ENCODE measurements at regions not wholly inside any gene's neighbourhood (a gene's known extent, or its start where the extent isn't known, plus 50 kb on each side); places are given as distances from the start of the nearest gene placed in this dataset.

DNA sequence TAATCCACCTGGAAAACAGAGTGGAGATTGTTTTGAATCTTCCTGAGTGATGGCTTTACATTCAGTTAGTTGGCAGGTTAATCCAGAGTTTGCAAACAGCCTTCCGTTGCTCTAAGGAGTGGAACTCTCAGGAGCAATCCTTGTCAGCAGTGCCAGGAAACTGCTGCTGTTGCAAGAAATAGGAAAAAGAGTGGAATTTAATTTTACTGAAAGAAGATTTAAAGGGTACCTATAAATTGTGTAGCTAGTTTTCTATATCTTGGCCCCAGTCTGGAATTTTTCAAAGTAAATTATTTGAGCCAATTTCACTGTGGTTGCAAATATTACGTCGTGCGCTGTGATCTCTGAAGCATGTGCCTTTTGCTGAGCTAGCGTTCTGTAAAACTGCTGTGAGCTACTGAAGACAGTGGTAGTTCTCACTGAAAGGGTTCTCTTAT lies 55.5 kb upstream of the SLC5A12 start:
- peak; percentile 34 for ATAC-seq
- intact Hi-C loops (cut with micrococcal nuclease): no loop called here
- DNase-seq: no peak

GRCh38 chr11:26778000-26778757 lies 56.3 kb upstream of the SLC5A12 start:
- intact Hi-C loops (cut with micrococcal nuclease): no loop called here
- ATAC-seq (no peak), DNase-seq (no peak)

DNA sequence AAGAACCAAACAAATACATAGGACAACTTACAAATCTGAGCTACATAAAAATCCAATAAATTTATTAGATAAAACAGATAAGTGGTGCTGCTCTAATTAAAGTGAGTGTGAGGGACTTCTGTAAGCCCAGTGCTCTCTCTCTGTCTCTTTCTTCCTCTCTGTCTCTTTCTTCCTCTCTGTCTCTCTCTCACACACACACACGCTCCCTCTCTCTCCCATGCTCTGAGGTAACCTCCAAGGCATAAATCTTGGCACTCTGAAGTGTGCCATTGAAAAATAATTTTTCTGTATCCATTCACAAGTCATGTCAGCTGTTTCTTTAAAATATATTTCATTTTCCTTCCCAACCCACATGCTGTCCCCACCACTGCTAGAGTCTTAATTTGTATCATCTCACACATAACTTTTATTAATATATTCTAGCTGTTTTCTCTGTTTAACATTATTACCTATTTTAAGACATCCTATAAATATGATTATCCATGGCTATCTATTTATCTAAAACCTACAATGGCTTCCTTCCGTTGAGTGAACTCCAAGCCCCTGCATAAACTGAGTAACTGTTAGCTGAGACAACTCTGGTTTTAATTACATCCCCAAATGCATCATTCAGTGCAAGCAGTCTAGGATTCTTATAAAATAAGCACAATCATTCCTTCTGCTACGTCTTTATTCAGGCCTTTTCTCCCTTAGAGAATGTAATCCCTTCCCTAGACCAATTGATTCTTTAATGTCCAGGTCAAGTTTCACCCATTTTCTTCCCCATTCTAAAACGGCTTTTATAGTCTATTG lies 57.4 kb upstream of the SLC5A12 start:
- DNase-seq (no peak), ATAC-seq (no peak)
- intact Hi-C loops (cut with micrococcal nuclease): no loop called here

- intact Hi-C loops (cut with micrococcal nuclease): no loop called here
- ATAC-seq (no peak), DNase-seq (no peak)
Observed at GRCh38 chr11:26780376-26781085, 58.7 kb upstream of the SLC5A12 start.

- intact Hi-C loops (cut with micrococcal nuclease): no loop called here
- no peak for ATAC-seq
Observed at GRCh38 chr11:26782220-26782965, 60.5 kb upstream of the SLC5A12 start.

DNA sequence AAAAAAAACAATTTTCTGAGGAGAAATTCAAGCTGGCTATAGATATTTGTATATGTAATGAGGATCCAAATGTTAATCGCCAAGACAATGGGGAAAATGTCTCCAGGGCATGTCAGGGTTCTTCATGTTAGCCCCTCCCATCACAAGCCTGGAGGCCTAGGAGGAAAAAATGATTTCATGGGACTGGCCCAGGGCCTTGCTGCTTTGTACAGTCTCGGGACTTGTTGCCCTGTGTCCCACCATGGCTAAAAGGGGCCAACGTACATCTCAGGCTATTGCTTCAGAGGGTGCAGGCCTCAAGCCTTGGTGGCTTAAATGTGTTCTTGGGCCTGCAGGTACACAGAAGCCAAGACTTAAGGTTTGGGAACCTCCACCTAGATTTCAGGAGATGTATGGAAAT lies 62.1 kb upstream of the SLC5A12 start:
- no peak for ATAC-seq

More at GRCh38 chr11:26782220-26782965, 60.5 kb upstream of the SLC5A12 start:
- no peak for DNase-seq

GRCh38 chr11:26790738-26791137 lies 68.9 kb upstream of the SLC5A12 start:
- DNase-seq (no peak), ATAC-seq (no peak)
- intact Hi-C loops (cut with micrococcal nuclease): no loop called here

More for the DNA sequence above, 62.1 kb upstream of the SLC5A12 start:
- DNase-seq: no peak
- intact Hi-C loops (cut with micrococcal nuclease): no loop called here

DNA sequence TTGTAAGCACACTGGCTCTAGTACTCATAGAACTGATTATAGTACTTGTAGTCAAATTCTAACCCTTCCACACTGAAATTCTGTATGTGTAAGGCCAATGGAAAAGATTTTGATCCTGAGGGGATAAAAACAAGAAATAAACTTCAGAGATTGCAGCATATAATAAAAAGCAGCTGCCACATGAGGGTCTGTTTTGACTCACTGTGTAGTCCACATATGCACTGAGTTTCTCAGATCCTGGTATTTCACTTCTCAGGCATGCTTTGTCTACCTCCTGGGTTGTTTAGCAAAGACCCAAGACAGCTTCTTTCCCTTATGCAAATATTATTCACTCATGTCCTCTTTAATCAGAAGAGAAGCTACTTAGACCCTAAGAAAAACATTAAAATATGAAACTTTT lies 71.1 kb upstream of the SLC5A12 start:
- intact Hi-C loops (cut with micrococcal nuclease): no loop called here
- no peak for DNase-seq
- no peak for ATAC-seq

DNA sequence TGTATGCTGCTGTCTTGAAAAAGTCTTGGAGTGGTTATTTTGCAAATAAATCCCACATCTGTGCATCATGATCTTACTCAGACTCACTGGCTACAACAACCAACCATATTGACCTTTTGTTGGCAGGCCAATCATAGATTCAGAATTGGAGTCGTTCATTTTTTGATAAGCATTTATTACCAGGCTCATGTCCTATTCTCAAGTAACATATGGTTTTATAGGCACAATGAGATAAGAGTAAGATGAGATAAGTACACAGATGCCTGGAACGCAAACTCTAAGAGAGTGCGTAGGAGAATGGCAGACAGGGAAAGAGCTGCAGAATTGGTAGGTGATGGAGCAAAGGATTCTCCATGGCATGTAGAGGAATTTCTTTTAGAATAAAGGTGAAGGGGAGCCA lies 71.6 kb upstream of the SLC5A12 start:
- intact Hi-C loops (cut with micrococcal nuclease): no loop called here
- no peak for ATAC-seq
- DNase-seq: no peak

DNA sequence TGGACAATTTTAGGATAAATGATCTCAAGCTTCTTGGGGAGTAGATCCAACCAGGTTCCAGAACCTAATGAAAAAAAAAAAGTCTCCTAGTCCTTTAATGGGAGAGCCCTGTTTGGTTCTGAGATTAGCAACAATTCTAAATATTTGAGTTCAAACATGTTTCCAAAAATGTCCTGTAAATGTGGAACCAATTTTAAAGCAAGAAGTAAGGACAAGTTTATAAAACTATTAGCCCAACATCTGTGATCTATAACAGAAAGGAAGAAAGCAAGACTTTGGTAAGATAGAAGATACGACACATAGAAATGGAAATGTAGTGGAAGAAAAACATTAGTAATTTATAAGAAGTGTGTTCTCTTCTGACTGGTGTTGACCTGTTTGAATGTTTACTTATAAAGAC lies 79.7 kb upstream of the SLC5A12 start:
- intact Hi-C loops (cut with micrococcal nuclease): no loop called here
- DNase-seq (no peak), ATAC-seq (no peak)

- intact Hi-C loops (cut with micrococcal nuclease): no loop called here
- DNase-seq (no peak), ATAC-seq (no peak)
Observed at GRCh38 chr11:26805001-26805400, 83.1 kb upstream of the SLC5A12 start.

DNA sequence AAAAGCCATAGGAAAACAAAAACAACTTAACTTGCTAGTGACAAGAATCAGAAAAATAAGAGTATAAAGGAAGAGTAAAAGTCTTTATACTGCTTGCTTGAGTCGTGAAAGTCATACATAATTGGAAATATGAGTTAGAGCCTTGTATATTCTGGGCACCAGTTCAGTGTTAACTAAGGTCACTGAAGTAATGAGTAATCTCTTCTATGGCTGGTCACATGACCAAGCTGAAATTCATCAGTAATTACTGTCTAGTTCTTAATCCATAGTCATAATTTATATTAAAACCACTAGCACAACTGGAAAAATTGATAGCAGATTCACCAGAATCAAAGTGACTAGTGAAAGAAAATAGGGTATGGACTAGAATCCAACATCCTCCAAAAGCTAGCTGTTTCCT lies 84.4 kb upstream of the SLC5A12 start:
- no peak for DNase-seq
- intact Hi-C loops (cut with micrococcal nuclease): no loop called here
- ATAC-seq: no peak

DNA sequence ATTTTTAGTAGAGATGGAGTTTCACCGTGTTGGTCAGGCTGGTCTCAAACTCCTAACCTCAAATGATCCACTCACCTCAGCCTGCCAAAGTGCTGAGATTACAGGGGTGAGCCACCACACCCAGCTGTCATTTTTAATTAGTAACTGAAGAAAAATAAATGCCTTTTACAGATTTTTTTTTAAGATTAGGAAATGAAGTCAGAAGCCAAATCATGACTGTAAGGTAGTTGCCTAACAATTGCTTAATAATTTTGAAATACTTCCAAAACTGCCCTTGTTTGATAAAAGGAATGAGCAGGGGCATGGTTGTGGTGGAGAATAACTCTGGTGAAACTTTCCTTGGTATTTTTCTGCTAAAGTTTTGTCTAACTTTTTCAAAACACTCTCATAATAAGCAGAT lies 98.9 kb upstream of the SLC5A12 start:
- intact Hi-C loops (cut with micrococcal nuclease): no loop called here
- ATAC-seq (peak; percentile 68), DNase-seq (no peak)

- DNase-seq: no peak
- intact Hi-C loops (cut with micrococcal nuclease): no loop called here
- no peak for ATAC-seq
Observed at GRCh38 chr11:26823963-26824362, 102.1 kb upstream of the SLC5A12 start.

DNA sequence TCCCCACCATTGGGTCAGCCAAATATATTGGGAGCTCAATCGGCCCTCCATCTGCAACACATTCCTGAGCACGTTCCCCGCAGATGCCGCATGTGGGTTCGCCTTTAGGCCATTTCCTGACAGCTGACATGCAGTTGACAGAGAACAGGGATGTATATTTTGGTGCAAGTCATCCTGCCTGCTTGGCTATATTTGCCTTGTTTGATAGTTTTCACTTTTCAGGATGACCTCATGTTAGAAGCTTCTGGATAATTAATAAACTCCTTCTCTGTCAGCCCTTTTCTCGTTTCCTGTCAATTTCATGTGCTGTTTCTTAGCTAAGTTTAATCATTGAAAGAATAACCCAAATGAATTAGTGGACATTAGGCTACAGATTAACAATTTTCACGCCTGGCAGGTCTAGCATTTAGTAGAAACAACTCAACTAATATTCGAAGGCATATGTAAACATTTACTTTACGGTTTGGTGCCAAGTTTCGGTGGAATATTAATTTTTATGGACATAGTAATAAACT lies 105.8 kb upstream of the SLC5A12 start:
- intact Hi-C loops (cut with micrococcal nuclease): no loop called here
- no peak for DNase-seq
- ATAC-seq: no peak

- no peak for ATAC-seq
- intact Hi-C loops (cut with micrococcal nuclease): no loop called here
- no peak for DNase-seq
Observed at GRCh38 chr11:26828288-26828687, 106.4 kb upstream of the SLC5A12 start.

DNA sequence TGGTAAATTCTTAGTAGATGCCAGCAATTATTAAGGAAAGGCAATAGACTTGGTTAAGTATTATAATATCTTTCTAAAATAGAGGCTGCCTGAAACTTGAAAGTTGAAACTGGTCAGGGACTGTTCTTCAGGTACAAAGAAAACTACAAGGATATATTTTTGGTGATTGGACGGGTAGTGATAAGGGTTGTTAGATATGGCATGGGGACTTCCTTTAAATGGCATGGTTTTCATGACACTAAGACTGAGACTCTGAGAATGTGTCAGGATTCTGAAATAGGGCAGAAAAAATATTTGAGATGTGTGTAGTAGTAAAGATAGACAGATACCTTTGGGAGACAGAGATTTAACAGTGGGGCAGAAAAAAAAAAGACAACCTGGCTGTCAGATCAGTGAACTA lies 108.4 kb upstream of the SLC5A12 start:
- intact Hi-C loops (cut with micrococcal nuclease): no loop called here

GRCh38 chr11:26830757-26831156 lies 108.9 kb upstream of the SLC5A12 start:
- DNase-seq: no peak
- no peak for ATAC-seq
- intact Hi-C loops (cut with micrococcal nuclease): no loop called here

More for the DNA sequence above, 108.4 kb upstream of the SLC5A12 start:
- DNase-seq (no peak), ATAC-seq (no peak)

DNA sequence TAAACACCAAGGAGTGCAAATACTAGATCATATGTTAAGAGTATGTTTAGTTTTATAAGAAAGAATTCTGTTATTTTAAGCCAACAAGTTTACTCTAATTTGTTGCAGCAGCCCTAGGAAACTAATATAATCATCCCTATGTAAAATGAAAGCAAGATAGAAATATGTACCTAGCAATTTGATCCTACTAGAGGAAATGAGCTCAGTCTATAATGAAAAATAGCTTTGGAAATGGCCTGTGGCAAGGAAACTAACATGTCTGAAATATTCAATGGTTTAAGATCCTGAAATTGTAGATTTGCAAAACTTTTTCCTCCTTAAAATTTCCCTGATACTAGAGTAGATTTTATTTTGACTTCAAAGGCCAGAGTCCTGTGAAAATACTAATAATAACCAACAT lies 112.7 kb upstream of the SLC5A12 start:
- no peak for ATAC-seq
- intact Hi-C loops (cut with micrococcal nuclease): no loop called here

More for the DNA sequence above, 112.7 kb upstream of the SLC5A12 start:
- no peak for DNase-seq

All from left ventricle myocardium superior (tissue), 1 donor.